GM19351 (cell line): ENCODE measurements at regions not wholly inside any gene's neighbourhood (a gene's known extent, or its start where the extent isn't known, plus 50 kb on each side); places are given as distances from the start of the nearest gene placed in this dataset.

Experiments
- ATAC-seq: cut with Tn5 transposase; IDR thresholded peaks from one replicate; pipeline ENCODE4 v1.9.1; 2021; ENCODE audit warnings: mild to moderate bottlenecking, moderate library complexity; ENCODE audit not compliant: unreplicated experiment

DNA sequence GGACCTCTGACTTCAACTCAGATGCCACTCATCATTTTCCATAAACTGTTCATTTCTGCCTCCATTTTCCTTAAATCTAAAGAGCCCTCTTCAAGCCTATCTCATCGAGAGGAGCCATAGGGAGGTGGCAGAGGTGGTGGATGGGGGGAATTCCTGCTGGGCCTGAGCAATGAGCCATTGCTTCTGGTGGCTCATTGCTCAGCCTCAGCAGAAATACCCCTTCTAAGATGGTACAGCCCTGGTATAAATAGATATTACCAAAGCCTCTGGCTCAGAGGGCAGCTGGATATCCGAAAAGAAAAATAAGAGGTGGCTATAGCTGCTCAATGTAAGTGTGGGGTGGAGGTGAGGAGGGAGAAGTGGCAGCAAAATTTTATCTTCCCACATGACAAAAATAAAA, 313.5 kb downstream of the CAAP1 start:
- ATAC-seq, result no peak

DNA sequence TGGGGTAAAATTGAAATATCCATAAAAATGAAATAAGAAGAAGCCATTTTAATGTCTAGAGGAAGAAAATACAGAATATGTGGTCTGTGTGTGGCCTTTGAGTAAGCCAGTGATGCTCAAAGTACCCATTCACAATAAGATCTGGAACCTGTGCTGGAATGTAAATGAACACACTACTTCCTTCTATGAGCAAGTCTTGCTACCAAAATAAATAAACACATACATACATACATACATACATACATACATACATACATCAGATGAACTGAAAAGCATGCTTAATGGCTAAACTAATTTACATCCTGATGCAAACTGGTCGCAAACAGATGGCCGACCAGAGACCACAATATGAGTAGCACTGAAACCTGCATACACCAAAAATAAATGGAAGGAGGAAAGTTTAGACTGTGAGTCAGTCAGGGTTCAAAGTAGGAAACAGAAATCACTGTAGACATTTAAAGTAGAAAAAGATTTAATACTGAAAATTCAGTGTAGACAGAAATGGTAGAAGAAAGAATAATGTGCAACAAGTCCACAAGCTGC, 317.6 kb downstream of the CAAP1 start:
- no peak for ATAC-seq

DNA sequence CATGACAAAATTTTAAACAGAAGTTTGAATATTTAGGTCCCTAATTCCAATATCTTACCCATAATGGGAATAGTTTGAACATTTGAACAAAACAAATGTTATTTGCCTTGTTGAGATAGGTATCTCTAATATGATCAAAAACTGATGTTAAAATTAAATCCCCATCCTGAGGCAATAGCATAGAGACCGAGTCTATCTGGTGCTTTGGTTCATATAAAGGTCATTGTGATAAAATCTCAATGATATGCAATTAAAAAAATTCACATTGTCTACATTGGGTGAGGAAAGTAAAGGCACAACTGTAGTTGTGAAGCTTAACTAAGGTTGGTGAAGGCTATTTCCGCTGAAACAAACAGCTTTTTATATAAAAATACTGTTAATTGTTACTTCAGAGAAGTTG, 318.3 kb downstream of the CAAP1 start:
- ATAC-seq, result no peak

DNA sequence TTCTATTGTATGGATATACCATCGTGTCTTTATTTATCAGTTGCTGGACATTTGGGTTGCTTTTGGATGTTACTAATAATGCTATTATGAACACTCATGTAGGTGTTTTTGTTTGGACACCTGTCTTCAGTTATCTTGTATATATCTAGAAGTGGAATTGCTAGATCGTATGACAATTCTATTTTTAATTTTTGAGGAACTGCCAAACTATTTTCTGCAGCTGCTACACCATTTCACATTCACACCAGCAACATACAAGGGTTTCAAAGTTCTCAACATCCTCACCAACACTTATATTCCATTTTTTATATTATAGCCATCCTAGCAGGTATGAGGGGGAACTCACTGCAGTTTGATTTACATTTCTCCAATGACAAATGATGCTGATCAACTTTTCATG, 324.6 kb downstream of the CAAP1 start:
- no peak for ATAC-seq

DNA sequence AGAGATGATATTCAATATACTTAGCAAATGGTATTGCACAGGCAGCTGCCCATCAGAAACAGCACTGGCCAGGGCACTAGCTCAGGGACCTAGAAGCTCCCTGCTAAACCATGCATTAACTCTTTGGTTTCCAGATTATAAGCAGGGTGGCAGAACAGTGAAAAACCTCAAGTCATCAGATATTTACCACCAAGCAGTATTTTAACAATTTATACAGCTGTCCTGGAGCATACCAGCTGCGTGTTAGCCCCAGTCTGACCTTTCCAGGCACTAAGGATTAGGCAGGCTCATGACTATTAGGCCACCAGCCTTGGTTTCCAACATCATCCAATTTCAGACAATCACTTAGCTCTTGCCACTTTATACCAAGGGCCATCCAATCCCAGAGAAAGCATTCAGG, 326.5 kb downstream of the CAAP1 start:
- no peak for ATAC-seq

DNA sequence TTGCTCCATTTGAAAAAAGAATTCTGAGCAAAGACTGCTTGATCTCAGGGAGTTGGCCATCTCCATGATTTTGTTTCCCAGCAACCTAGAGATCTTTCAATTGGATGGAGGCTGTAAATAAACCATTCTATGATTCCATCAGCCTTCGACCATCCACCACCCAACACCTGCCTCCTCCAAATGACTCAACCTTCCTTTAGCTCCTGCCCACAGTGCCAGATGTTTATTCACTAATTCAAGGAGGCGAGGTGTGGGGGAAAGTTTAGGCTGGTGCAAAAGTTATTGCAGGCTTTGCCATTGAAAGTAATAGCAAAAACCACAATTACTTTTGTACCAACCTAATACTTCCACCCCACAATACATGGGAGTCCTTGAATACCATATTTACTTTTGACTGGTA, 327.5 kb downstream of the CAAP1 start:
- no peak for ATAC-seq

DNA sequence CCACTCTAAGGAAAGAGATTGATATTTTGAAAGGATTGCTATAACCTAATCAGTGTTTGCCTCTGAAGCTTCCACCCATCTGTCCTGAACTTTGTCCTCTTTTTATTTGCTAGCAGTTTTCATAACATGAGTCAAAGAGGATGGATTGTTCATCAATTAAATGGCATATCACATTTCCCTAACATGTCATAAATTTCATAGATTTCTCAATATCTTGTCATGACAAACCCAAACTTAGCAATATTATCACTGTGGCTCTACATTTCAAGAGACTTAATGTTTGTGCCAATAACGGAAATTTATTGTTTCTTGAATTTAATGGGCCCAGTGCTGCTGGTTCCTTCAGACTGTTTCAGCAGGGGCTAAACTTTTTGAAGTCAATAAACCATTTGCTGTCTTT, 330.3 kb downstream of the CAAP1 start:
- ATAC-seq, result no peak

DNA sequence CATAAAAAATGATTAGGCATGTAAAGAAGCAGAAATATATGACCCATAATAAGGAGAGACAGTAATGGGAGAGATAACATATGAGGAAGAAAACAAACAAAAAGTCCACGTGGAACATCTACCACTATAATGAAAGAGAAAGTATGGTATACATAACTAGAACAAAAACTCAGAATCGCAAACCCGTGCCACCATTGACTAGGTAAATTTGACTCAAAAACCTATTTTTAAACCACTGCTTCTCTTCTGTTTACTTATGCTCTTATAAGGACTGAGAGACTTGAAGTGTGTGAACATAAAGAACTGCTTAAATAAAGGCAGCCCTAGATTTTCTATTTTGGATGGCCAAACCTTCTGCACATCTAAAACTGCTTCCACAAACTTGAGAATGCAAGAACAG, 330.7 kb downstream of the CAAP1 start:
- peak; percentile 45 for ATAC-seq

DNA sequence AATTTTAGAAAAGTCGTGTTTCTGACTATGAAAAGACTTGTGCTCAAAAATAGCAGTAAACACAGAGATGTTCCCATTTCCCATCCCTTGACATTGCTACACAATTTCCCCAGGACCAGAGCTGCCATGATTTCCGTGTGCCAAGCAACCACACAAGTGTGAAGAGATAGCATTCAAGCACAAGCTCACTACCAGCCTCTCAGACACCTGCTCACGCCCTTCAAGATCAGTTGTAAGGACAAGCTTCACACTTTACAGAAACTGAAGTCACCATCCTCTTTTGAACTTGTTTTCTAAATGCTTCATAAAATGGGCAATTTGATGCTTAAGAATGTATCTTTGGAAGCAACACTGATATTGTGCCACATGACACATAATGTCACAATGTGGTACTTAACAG, 333.1 kb downstream of the CAAP1 start:
- ATAC-seq, result no peak

DNA sequence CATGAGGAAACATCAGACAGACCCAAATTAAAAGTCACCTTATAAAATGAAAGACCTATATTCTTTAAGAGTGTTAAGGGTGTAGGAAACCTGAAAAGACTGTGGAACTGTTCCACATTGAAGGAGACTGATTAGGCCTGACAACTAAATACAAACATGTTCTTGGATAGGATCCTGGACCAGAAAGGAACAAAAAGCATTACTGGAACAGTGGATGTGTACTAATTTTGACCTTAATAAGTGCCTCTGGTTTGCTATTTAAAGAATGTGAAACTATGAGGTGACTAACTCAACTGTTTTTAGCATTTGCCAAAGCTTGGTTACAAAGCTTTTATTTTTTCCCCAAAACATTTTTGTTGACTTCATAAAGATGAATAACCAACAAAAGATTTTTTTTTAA, 340.6 kb downstream of the CAAP1 start:
- ATAC-seq, result no peak

DNA sequence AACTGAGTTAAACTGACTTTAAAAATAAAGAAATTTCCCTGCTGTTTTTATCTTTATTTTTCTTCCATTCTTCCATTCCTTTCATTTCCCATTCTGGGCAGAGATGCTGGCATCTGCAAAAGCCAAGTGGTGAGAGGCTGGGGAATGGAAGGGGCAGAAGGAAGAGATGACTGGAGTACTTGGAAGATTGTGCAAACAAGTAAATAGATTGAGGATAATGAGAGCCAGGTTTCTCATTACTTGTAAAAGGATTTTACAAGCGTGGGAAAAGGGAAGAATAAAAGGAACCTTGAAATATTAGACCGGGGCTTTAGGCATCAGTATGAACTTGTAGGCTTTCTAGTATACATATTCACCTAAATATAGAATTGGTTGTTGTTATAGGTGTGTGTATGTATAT, 341.2 kb downstream of the CAAP1 start:
- ATAC-seq, result no peak

DNA sequence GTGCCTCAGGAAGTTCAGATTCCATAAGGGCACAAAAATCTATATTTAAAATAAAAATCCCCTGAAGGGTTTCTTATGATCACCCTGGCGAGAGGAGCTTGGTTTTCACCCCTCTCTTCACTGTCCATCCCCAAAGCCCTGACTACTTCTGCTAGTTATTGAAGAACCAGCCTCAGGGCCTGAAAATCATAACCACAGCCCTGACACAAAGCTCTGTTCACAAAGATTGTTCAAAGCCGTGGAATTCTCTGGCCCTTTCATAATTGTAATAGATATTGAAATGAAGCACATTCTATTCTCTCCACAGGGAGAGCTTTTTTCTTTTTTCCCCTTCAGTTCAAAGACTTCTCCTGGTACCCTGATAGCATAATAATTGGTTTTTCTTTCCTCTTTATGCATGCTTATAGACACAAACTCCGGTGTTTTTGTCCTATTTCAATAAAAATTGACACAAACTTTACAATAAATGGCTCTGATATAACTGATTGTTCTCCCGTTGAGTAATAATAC, 343.8 kb downstream of the CAAP1 start:
- no peak for ATAC-seq

DNA sequence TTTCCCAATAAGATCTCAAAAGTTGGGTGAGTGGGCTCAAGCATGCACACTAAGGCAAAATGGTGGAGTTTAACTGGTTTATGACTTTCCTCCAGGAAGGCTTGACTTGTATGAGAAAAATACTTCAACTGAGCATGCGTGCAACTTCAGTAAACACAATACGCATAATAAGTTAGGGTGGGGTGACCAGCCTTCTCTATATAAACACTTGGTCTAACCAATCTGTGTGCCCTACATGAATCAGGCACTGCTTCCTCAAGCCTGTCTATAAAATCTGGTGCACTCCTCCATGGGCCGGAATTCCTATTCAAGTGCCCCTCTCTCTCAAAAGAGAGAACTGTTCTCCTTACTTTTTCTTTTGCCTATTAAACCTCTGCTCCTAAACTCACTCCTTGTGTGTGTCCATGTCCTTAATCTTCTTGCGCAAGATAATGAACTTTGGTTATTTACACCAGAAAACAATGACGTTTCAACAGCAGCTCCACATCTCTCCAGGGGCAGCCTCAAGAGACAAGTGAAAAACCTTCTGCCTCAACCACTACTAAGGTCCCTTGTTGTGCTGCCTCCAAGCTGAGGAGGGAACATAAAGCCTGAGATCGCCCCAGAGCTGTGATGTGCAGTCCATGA, 352.6 kb downstream of the CAAP1 start:
- ATAC-seq, result no peak

DNA sequence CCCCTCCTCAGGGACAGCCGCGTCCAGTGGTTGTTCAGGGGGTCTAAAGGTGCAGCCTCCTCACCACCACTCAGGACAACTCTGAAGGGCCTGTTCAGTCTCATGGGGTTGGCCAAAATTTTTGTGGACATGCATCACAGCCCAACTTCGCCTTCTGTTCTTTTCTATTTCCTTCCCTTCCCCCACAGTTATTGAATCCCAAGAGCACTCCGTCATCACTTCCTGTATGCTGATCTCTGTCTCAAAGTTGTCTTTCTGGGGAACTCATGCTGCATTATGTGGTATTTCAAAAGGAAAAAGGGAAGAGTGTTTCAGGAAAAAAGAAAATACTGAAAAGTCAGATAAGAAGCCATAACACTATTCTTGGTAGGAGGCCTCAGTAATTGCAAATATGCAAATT, 355.4 kb downstream of the CAAP1 start:
- ATAC-seq, result no peak

DNA sequence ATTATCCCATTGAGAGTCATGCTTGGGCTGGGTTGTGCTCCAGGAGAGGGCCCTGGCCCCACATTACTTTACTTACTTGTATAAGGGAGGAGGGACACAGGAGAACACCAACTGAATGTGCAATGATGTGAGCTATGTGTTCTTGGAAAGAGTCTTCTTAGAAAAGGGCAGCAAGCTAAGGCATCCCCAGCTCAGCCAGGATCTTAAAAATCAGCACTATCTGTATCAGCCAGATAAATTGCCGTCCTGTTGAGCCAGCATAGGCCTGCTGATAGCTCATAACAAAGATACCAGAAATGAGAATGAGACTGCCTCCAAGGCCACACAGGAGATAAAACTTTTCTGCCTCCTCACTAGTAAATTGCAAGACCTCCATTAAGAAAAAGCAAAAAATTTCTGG, 357.5 kb downstream of the CAAP1 start:
- no peak for ATAC-seq

DNA sequence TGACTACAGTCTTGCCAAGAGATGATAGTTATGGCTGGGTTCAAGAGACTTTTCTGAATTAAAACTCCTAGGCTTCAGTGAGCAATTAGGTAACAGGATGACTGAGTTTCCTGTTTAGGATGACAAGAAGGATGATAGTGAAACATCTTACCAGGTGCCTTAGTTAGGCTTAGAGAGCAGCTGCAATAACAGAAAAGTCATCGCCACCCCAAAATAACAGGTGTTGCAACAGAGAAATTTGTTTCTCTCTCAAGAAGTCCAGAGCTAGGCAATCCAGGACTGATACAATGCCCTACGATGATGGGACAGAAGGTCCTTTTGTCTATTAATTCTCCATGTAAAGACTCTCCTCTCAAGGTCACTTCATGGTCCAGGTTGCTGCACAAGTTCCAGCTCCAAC, 361.8 kb downstream of the CAAP1 start:
- no peak for ATAC-seq

DNA sequence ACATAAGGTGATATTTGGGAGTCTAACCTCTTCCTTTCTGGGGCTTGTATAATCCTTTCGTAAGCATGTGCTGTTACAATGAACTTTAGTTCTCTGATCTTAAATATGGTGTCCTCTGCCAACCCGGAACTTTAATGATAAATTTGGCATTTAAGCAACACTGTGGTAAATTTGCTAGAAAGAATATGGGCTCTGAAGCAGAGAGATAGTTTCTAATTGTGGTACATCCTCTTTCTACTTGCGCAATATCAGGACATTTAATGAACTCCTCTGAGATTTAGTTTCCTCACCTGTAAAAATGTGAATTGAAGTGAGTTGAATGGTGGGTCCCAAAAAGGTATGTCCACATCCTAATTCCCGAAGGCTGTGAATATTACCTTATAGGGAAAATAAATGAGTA, 364.7 kb downstream of the CAAP1 start:
- no peak for ATAC-seq

DNA sequence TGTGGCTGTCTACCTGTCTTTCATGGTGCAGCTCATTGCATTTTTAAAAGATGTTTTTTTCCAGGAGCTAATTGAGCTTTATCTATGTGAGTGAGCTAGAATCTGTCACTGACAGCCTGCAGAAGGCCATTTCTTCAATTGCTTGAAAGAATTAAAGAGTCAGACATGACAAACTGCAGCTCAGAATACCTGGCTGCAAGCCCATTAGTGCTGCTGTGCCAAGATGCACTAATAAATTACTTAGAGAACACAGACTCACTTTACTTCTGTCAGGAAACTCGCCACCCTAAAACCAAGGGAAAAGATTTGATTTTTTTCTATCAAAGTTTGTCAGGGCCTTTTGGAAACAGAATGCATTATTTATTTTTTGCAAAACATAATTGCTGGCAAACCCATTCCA, 368.3 kb downstream of the CAAP1 start:
- ATAC-seq, result no peak

DNA sequence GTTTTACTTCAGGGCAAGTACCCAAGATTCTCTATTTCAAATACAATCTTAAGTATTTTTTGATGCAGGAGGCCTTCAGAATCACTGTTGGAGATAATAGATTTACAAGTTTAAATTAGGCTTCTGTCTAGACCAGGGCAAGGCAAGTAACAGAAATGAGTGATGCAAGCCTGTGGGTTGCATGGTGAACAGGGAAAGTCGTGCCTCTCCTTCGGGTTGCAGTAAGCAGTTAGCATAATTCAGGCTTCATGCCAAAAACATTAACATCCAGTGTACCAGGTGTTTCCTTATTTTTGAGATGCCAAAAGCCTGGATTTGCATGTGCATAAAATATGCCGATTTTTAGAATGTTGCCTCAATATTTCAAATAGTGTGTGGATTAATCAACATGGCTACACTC, 369.0 kb downstream of the CAAP1 start:
- ATAC-seq, result no peak

DNA sequence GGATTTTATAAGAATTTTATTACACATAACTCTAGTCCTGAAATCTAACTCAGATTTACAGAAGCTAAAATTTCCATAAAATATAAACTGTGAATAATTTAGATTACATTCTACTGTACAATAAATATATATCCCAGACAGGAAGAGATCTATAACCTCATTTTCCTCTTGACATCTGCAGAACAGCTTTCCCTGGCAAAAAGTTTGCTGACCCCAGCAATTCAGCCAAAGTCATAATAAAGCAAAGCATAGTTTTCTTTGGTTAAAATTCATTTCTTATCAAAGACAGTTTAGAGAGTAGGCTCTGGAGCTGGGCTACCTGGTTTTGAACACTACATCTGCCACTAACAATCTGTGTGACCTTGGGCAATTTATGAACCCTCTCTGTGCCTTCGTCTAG, 372.5 kb downstream of the CAAP1 start:
- ATAC-seq, result no peak

DNA sequence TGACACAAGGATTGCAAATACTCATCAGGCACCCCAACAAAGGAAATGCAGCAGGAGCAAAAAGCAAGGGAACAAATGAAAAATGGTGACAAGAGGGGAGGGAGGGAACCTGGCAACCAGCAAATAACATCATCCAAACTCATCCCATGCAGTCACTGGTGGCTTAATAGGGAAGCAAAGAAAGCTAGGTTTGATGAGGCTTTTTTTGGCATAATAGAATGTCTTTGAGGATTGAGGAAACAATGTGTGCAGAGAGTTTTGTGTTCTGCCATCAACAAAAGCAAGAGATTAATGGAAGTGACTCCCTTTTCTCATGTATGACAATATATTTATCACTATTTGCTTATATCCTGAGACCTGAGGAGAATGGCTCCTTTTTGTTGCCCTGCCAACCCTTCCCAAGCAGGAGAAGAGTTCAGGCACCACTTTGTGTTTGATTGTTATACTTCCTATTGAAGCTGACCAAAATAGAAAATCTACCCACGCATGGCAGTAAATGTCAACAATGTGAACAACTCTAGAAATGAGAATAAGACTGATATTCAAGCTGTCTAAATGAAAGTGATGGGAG, 375.7 kb downstream of the CAAP1 start:
- ATAC-seq, result no peak

DNA sequence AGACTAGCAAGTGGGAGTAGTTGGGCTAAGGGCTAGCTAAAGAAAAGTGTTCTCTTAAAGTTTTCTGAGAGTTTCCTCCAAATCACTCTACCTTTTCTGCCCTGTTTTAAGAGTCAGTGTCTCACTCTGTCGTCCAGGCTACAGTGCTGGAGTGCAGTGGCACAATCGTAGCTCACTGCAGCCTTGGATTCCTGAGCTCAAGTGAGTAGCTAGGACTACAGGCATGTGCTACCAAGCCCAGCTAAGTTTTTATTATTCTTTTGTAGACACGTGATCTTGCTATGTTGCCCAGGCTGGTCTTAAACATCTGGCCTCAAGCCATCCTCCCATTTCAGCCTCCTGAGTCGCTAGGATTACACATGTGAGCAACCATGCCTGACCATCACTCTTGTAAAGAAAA, 378.9 kb downstream of the CAAP1 start:
- ATAC-seq, result no peak

DNA sequence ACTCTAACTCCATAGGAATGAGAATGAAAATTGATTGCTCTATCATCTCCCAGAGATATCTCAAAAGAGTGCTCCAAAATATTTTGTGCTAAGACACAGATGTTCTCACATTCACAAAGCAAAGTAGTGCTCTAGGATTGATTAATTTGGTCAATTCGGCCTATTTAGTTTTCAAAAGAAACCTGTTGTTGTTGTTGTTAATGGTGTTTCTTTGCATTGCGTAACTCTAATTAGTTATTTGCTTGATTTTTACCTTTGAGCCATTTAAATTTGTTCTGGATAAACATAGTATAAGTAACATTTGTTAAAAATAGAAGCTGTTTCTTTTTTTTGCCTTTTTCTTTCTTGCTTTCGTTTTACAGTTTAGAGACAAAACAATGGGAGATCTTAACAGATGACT, 382.5 kb downstream of the CAAP1 start:
- no peak for ATAC-seq
